ENCODE measurements at regions not wholly inside any gene's neighbourhood (a gene's known extent, or its start where the extent isn't known, plus 50 kb on each side); places are given as distances from the start of the nearest gene placed in this dataset.

GRCh38 chr2:128420131-128420530 lies 101.5 kb upstream of the HS6ST1 start:
- Histone ChIP-seq H3K4me3 (ENCODE audit: control insufficient read depth in 2 of 3, extremely low read depth in 1 of 3, insufficient read depth in 2 of 3, low read depth in 1 of 3, low read length in 3 of 3) (no peak overlapping the region), H3K4me2 (ENCODE audit: control insufficient read depth, extremely low read depth, insufficient read depth, low read depth, low read length) (no peak overlapping the region), H3K9me3 (ENCODE audit: control insufficient read depth, low read depth, low read length) (no peaks in the 10 kb centered on the region), H3K4me1 (ENCODE audit: control insufficient read depth, extremely low read depth, insufficient read depth, low read length) (peaks cover 13% of the 10 kb centered on the region), H3K9me1 (ENCODE audit: control insufficient read depth, extremely low read depth, insufficient read depth, low read length) (no peaks in the 10 kb centered on the region), H3K36me3 (ENCODE audit: control insufficient read depth in 2 of 2, extremely low read depth in 1 of 2, insufficient read depth in 2 of 2, low read length in 2 of 2) (no peaks in the 10 kb centered on the region), H2AFZ (ENCODE audit: control insufficient read depth, low read length) (no peak overlapping the region), H3K9ac (ENCODE audit: control insufficient read depth, extremely low read depth, insufficient read depth, low read length) (no peak overlapping the region), H3K79me2 (ENCODE audit: control insufficient read depth, insufficient read depth, low read length) (no peaks in the 10 kb centered on the region), H3K27ac (ENCODE audit: control insufficient read depth, insufficient read depth, low read length) (no peak overlapping the region), H4K20me1 (ENCODE audit: control insufficient read depth, extremely low read depth, insufficient read depth, low read length) (no peaks in the 10 kb centered on the region), H3K27me3 (ENCODE audit: control insufficient read depth, extremely low read depth, insufficient read depth, low read length) (no peaks in the 10 kb centered on the region)
- dilution Hi-C loops (cut with MboI; ENCODE audit: extremely low pct_ligation_motif_present, low sequenced_read_pairs) = no loop called here
- DNase-seq (ENCODE audit: low read depth, low spot score) = no peak
- FAIRE-seq = no peak
- no peak for TF ChIP-seq EZH2 (IDR thresholded peaks at IDR 0.05; ENCODE audit: low read length)
- TF ChIP-seq, protein P1, sequence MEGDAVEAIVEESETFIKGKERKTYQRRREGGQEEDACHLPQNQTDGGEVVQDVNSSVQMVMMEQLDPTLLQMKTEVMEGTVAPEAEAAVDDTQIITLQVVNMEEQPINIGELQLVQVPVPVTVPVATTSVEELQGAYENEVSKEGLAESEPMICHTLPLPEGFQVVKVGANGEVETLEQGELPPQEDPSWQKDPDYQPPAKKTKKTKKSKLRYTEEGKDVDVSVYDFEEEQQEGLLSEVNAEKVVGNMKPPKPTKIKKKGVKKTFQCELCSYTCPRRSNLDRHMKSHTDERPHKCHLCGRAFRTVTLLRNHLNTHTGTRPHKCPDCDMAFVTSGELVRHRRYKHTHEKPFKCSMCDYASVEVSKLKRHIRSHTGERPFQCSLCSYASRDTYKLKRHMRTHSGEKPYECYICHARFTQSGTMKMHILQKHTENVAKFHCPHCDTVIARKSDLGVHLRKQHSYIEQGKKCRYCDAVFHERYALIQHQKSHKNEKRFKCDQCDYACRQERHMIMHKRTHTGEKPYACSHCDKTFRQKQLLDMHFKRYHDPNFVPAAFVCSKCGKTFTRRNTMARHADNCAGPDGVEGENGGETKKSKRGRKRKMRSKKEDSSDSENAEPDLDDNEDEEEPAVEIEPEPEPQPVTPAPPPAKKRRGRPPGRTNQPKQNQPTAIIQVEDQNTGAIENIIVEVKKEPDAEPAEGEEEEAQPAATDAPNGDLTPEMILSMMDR (optimal IDR thresholded peaks at IDR 0.05 in 1 of 3, IDR thresholded peaks at IDR 0.05 in 1 of 3, conservative IDR thresholded peaks at IDR 0.05 in 1 of 3; ENCODE audit: extremely low read depth in 1 of 3, insufficient read depth in 2 of 3, low read length in 3 of 3) = no peak

- H3K9me3 ChIP-seq (ENCODE audit: control insufficient read depth, low read depth, low read length) = no peaks in the 10 kb centered on the region
- H3K79me2 ChIP-seq (ENCODE audit: control insufficient read depth, insufficient read depth, low read length) = no peaks in the 10 kb centered on the region
- no peak overlapping the region for H3K9ac ChIP-seq (ENCODE audit: control insufficient read depth, extremely low read depth, insufficient read depth, low read length)
- no peaks in the 10 kb centered on the region for H4K20me1 ChIP-seq (ENCODE audit: control insufficient read depth, extremely low read depth, insufficient read depth, low read length)
- dilution Hi-C loops (cut with MboI; ENCODE audit: extremely low pct_ligation_motif_present, low sequenced_read_pairs) = no loop called here
- H3K9me1 ChIP-seq (ENCODE audit: control insufficient read depth, extremely low read depth, insufficient read depth, low read length) = no peaks in the 10 kb centered on the region
- no peaks in the 10 kb centered on the region for H3K27me3 ChIP-seq (ENCODE audit: control insufficient read depth, extremely low read depth, insufficient read depth, low read length)
- H3K4me1 ChIP-seq (ENCODE audit: control insufficient read depth, extremely low read depth, insufficient read depth, low read length) = peaks cover 13% of the 10 kb centered on the region
- no peaks in the 10 kb centered on the region for H3K36me3 ChIP-seq (ENCODE audit: control insufficient read depth in 2 of 2, extremely low read depth in 1 of 2, insufficient read depth in 2 of 2, low read length in 2 of 2)
- H3K4me2 ChIP-seq (ENCODE audit: control insufficient read depth, extremely low read depth, insufficient read depth, low read depth, low read length) = no peak overlapping the region
- TF ChIP-seq, protein P1 (optimal IDR thresholded peaks at IDR 0.05 in 1 of 3, IDR thresholded peaks at IDR 0.05 in 1 of 3, conservative IDR thresholded peaks at IDR 0.05 in 1 of 3; ENCODE audit: extremely low read depth in 1 of 3, insufficient read depth in 2 of 3, low read length in 3 of 3) = no peak
- TF ChIP-seq EZH2 (IDR thresholded peaks at IDR 0.05; ENCODE audit: low read length) = no peak
- no peak overlapping the region for H2AFZ ChIP-seq (ENCODE audit: control insufficient read depth, low read length)
- DNase-seq (ENCODE audit: low read depth, low spot score) = no peak
- no peak overlapping the region for H3K27ac ChIP-seq (ENCODE audit: control insufficient read depth, insufficient read depth, low read length)
- H3K4me3 ChIP-seq (ENCODE audit: control insufficient read depth in 2 of 3, extremely low read depth in 1 of 3, insufficient read depth in 2 of 3, low read depth in 1 of 3, low read length in 3 of 3) = no peak overlapping the region
- FAIRE-seq = no peak
These were observed 102.1 kb upstream of the HS6ST1 start for GRCh38 chr2:128420776-128421175.
